NCI-H128 (cell line): ENCODE measurements at regions not wholly inside any gene's neighbourhood (a gene's known extent, or its start where the extent isn't known, plus 50 kb on each side); places are given as distances from the start of the nearest gene placed in this dataset.
"Not testable (repeated sequence)": the region's sequence is repeated elsewhere in the genome, so short reads cannot be mapped to it uniquely, and the experiment has no call there.

Experiments
- DNase-seq: peaks from one replicate; lab custom pipeline; 2025; ENCODE audit not compliant: unreplicated experiment; lab: John Stamatoyannopoulos, UW

DNA sequence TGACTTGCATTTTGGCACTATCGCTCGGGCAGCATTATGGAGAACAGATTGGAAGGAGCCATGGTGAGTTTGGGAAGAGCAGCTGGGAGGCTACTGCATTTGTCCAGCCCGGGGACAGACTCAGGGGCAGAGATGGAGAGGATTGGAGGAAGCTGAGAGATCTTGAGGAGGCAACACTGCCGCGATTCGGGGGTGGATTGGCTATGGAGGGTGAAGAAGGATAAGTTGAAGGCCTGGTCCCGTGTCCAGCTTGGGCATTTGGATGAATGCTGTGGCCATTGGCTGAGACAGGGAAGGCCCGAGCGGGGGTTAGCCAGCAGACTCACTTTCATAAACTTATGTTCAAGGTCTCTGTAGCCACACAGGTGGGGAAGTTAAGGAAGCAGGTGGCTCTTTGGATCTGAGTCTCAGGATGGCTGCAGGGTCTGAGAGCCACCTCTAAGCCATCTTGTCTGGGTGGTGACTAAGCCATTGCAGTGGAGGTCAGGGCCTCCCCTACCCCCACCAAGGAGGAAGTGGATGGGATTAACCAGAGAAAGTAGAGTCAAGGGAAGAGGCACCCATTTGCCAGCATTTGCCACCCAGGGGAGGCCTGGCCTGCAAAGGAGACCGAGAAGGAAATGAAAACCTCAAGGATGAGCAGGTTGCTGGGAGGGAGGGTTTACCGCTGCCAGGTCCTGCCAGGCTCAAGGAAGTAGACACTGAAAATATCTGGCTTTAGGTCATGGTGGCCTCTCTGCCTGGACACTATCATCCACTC lies 144.0 kb upstream of the TLE3 start:
- no peak for DNase-seq

DNA sequence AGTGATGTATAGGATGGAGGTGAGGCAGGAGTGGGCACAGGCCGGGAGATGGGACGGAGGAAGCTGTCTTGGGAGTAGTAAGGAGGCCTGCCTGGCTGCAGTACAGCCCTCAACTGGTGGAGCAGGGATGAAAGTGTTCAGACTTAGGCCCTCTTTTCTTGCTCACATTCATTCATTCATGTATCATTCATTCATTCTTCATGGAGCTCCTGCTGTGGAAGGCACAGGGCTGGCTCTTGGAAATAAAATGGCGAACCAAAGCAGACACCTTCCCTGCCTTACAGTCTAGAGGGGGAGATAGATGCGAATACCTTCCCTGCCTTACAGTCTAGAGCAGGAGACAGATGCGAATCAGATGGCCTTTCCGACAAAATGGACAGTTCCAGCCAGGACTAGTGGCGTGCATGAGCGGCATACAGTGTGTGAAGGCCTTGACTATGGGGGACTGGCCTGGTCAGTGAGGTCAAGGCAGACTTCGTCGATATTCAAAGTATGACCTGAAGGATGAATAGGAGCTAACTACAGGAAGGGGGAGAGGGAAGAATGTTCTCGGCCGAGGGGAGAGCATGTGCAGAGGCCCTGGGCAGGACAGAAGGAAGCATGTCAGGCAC lies 143.2 kb upstream of the TLE3 start:
- no peak for DNase-seq

DNA sequence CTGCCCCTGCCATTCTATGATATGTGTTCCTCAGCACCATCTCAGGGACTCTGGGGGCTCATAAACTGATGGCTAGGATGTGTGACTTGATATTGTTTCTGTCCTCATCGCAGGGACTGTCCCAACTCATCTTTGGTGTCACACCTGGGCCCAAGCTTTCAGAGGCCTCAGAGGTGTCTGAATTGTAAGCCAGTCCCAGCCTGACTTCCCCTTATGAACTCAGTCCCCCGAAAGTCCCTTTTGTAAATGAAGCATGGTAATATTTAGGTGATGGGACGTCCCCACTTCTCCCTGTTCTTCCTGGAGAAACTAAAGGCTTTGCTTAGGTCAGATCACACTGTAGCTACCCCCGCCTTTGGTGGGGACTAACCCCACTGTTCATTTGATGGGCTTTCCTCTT lies 142.4 kb upstream of the TLE3 start:
- no peak for DNase-seq

DNA sequence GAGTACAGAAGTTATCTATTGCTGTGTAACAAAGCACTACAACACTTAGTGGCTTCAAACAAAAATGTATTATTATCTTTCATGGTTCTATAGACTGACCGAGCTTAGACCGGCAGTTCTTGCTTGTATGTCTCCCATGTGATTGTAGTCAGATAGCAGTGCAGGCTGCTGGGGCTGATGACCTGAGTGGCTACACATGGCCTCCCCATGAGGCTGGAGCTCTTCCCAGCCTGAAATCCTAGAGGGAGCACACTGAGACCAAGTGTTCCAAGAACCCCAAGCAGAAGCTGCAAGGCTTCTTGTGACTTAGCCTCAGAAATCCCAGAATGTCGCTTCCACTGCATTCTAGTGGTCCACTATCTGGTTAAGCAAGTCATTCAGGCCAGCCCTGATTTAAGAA lies 141.2 kb upstream of the TLE3 start:
- no peak for DNase-seq

DNA sequence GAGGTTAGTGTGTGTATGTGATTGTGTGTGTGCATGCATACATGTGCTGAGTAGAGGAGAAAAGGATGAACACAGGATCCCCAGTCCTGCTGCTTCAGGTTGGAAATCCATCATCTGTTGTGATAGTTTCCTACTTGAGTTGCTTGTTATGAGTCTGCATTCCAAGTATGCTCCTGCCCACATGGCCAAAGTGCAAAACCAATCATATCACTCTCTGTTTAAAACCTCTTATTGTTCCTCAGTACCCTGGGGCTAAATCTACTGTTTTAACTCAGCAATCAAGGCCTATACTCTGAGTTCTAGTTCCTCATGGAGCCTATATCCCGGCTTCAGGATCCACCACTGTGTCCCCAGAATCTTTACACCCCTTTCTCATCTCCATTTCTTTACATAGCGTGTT lies 139.9 kb upstream of the TLE3 start:
- no peak for DNase-seq

DNA sequence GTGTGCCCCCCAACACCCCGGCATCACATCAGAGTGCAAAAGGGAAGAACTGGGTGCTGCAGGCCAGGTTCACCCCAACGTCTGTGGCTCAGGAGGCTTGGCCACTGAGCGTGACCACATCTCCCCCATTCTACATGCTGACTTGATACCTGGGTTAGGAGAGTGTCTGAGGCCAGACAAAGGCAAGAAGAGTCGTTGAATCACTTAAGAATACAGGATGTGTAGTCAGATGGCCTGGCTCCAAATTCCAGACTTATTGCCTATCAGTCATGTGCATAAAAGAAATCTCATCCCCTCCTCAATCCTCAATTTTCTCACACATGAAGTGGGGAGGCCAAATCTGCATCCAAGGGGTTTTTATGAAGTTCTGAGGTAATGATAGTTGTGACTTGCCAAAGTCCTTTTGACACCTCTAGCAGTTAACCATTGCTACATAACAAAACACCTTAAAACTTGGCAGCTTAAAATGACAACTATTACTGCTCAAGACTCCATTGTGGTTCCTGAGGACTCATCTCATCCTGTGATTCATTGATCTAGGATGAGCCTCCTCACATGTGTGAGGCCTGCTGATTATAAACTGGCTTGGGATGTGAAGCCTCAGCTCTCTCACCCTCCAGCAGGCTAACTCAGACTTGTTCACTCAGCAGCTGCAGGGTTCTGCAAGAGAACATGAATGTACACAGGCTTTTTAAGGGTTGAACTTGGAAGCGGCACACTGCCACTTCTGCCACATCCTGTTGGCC lies 138.8 kb upstream of the TLE3 start:
- no peak for DNase-seq

DNA sequence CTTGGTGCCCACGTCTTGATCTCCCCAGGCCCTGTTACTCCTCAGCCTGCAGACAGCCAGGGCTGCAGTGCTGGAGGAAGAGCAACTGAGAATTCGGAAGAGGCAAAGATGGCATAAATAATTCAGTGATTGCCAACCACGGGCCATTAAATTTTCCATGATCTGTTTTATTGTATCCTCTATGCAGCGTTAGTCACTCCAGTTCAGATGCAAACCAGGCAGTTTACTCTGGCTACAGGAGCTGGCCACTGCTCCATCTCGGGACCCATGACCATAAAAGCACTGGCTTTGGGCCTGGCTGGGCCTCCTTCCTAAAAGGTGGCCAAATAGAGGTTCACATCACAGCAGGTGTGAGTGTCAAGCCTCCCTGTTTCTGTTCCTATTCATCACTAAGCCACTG lies 137.6 kb upstream of the TLE3 start:
- DNase-seq = no peak

DNA sequence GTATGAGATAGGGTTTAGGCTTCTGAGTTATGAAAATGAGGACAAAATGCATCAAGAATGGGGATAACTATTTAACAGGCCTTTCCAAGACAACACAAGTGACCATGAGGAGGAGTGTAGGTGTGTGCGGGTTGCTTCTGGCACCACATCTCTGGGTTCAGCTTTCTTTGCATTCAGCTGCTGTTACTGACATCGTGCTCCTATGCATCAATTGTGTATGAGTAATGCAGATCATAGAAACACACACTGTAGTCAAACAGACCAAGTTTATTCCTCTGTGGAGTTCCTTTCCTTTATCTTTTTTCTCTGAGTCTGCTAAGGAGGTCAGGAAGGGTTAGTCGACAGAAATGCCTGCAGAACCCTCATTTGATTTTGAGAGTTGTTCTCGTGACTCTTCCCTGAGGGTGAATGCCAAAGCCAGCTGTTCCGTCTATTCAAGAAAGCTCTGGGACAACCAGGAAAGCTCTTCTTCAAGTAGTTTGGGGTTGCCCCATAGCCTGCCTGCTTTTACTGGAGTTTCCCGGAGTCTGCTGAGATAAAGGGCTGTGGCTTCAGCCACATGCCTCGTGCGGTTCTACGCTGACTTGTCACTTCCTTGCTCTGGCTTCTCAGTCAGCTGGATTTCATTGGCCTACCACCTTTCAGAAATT lies 136.7 kb upstream of the TLE3 start:
- no peak for DNase-seq

DNA sequence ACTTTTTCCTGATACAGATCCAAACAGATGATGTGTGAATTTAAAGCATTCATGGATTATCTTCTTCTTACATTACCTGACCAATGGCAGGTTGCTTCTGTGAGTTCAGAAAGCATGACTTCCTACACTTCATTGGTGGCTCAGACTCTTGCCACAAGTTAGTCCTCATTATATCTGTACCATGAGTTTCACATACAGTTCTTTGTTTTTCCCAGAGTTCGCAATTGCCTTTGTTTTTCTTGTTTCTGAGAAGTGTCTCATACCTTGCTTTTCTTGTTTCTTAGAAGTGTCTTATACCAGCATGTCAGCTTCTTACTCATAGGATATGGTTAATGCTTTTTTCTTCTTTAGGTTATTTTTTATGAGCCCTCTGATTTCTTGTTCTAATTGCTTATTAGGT lies 133.8 kb upstream of the TLE3 start:
- no peak for DNase-seq

DNA sequence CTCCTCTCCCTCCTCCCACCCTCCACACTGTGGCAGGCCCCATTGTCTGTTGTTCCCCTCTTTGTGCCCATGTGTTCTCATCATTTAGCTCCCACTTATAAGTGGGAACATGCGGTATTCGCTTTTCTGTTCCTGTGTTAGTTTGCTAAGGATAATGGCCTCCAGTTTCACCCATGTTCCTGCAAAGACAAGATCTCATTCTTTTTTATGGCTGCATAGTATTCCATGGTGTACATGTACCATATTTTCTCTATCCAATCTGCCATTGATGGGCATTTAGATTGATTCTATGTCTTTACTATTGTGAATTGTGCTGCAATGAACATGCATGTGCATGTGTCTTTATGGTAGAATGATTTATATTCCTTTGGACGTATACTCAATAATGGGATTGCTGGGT lies 130.2 kb upstream of the TLE3 start:
- DNase-seq = not testable (repeated sequence)

DNA sequence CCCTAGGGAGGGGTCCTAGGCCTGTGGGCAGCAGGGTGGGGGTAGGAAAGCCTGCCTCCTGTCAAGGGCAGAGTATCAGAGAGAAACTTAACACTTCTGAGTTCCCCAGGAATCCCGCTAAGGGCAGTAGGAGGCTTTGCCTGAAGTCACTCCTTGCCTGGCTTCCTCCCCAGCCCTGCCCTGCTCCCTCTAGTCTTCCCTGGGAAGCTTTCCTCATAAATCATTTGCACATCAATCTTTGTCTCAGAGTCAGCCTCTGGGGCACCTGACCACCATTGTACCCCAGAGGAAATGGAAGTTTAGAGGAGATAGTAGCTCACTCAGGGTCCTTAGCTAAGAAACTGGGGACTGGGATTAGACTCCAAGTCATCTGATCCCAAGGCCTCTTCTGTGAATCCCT lies 129.4 kb upstream of the TLE3 start:
- no peak for DNase-seq

DNA sequence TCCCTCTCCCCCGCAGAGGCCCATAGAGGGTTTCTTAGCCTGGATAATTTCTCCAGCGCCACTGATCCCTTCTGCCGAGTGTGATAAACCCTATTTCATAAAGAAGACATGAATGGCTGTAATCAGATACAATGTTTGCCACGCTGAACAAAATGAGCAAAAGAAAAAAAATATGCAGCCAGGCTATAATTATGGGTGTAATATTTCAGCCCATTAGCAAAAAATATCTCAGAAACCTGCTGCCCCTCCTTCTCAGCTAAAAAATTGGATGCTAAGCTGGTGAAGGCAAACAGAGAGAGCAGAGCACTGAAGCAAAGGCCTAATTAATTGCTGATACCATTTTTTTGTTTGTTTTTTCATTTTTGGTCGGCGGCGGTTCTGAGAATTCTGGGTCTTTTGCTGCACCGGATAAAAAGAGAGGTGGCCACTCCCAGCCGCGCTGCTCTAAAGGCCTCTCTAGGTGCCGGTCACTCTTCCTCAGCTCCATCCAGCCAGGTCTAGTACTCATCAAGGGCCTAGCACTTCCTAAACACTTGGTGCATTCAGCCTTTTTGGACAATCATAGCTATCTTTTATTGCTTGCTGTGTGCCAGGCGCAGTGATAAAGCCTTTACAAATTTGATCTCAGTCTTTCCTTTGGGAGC lies 128.7 kb upstream of the TLE3 start:
- DNase-seq = no peak

DNA sequence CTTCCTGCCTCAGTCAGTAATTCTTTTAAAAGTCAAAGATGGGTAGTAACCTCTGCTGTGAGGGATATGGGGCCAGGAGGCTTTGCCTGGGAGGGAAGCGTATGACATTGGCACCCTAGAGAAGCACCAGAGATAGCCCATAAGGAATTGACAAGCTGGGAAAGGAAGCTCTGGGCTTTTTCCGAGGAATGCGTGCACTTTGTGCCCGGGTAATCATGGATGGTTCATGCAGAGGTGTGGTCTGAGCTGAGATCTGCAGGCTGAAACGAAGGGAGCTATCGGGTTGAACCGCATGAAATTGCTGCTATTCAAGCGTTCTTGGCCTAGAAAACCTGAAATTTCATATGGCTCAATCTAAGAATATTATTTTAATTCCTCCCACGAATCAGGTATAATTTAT lies 127.7 kb upstream of the TLE3 start:
- no peak for DNase-seq

DNA sequence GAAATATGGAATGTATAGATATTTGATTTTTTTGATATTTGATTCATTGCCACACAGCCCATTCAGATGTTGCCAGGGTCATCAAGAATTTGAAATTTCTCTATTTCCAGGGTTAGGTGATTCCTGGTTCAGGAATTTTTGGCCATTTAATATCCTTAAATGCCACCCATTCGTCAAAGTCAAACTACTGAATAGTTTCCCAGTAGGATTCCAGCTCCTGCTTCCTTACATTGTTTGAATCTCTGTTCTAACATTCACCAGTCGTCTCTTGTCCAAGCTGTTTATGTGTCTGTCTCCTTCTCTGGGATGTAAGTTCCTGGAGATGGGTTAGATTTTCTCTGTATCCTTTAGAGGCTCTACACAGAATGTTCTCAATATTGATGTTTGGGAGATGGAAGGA lies 124.9 kb upstream of the TLE3 start:
- no peak for DNase-seq

DNA sequence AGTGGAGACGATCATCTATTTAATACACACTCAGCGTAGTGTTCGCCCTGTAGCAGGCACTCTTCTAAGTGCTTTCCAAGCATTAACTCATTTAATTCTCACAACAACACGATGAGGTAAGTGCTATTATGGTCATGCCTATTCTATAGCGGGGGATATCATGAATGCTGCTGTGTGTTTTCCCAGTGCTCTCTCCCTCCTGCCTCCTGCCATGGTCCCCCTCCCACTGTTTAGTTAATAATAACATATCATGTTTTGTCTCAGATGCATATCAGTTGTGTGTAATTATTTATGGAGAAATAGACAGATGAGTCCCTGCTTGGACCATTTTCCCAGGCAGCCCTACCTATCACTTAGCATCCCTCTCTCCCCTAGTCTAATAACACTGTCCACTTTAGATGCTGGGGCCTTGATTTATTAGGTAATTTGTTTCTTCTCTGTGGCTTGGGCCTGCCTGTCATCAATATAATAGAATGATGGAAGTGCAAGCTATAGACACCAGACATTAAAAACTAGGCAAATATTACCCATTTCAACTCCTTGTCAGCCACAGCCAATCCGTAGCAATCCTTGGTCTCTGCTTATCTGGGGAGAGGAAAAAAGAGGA lies 122.9 kb upstream of the TLE3 start:
- DNase-seq = no peak

DNA sequence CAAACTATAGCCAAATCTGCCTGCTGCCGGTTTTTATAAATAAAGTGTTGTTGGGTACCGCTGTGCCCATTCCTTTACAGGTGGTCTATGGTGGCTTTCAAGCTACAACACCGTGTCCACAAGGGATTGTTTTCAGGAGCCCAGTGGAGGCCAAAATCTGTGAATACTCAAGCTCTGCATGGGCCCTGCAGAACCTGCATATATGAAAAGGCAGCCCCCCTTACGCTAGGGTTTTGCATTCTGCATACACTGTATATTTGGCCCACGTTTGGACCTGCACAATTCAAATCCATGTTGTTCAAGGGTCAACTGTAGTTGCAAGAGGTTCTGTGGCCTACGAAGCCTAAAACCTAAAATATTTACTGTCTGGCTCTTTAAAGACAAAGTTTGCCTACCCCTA lies 122.2 kb upstream of the TLE3 start:
- DNase-seq = no peak

DNA sequence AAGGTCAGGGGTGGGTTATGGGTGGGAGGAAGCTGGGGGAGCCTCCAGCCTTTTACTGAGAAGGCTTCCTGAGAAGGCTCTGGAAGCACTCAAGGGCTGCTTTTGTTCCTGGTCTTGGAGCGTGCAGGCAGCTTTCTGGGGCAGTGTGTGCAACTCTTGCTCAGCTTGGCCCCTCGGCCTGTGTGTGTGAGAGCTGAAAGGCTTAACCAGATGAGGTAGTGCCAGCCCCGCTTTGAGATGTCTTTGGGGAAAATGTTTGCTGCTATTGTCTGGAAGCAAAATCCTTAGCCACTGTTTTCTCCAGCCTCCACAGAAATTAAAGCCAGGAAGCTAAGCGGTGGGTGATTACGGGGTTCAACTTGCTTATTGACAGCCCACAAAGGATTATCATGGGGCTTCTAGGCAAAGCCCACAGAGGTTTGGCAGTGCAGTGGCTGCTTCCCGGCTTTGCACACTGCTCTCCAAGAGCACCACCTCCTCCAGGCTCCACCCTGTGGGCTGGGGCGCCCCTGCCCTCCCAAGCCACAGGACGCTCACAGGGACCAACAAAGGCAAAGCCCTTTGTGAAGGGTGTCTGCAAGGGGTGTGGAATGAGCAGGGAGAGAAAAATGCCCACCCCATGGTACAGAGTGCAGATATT lies 121.7 kb upstream of the TLE3 start:
- no peak for DNase-seq

DNA sequence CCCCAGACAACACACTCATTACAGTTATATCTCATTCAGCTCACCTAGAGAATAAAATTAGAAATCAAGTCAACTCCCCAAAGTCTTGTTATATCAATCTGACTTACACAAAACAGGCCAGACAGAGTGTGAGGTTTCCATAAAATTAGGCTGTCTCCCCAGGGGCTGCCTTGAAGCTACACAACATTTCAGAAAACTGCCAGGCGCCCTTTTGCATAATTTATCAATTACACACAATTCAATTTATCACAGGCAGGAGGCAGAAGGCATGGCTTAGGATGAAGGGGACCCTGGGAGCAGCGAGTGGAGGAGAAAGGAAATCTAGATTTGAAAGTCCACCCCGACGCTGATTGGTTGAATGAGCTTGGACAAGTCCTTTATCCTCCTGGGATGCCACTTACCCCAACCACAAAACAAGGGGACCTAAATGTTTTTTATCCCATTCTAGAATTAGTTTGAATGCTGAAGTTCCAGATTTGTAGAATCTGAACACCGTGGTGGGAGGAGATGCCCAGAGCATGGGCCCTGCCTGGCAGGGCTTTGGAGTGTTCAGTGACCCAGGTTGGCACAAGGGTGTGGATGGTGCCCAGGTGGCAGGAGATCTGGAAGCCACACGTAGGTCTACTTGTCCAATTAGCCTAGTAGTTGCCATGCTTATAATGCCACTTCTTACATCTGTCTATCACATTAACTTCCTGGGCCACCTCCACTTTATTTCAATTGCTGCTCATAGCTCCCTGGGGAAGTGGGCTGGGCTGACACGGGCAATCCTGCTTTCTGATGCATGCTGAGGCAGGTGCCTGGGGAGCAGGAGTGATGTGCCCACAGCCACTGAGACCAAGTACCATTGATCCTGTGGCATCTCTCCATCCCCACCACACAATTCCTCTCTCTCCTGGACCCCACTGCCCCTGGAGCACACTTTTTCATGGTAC lies 119.8 kb upstream of the TLE3 start:
- no peak for DNase-seq

DNA sequence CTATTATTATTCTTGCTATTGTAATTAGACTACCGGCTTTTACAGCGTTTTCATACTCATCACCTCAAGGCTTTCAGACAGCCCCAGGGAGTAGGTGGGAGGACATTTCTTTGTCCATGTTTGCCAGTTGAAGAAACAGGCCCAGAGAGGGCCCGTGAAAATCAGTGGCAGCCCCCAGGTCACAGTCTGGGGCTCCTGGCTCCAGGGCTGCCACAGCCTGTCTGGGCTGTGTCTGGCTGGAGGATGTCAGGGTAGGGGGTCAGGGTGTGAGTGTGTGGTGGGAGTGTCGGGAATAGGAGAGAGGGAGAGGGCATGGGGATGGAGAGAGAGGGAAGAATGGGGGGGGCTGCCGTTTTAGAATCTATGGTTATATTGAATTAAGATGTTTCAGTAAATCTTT lies 118.2 kb upstream of the TLE3 start:
- DNase-seq = no peak
